ENCODE measurements at regions not wholly inside any gene's neighbourhood (a gene's known extent, or its start where the extent isn't known, plus 50 kb on each side); places are given as distances from the start of the nearest gene placed in this dataset.
"Not testable (repeated sequence)": the region's sequence is repeated elsewhere in the genome, so short reads cannot be mapped to it uniquely, and the experiment has no call there.

- no peak overlapping the region for H3K27ac ChIP-seq (ENCODE audit: insufficient read depth, low read length)
- no peaks in the 10 kb centered on the region for H3K79me2 ChIP-seq (ENCODE audit: control insufficient read depth, insufficient read depth, low read length)
- no peak overlapping the region for H3K4me2 ChIP-seq (ENCODE audit: extremely low read depth, insufficient read depth, low read length)
- no peaks in the 10 kb centered on the region for H3K36me3 ChIP-seq (ENCODE audit: control insufficient read depth, insufficient read depth, low read length)
- H3K27me3 ChIP-seq (ENCODE audit: control insufficient read depth, insufficient read depth, low read length), result no peaks in the 10 kb centered on the region
- H3K9ac ChIP-seq (ENCODE audit: insufficient read depth, low read length), result no peak overlapping the region
- no peak for TF ChIP-seq EZH2 (IDR thresholded peaks at IDR 0.05; ENCODE audit: low read length, missing control alignments)
- TF ChIP-seq CTCF (conservative IDR thresholded peaks at IDR 0.05 in 1 of 2, IDR thresholded peaks at IDR 0.05 in 1 of 2; ENCODE audit: low read depth in 1 of 2, low read length in 2 of 2), result no peak
- no peaks in the 10 kb centered on the region for H3K9me3 ChIP-seq (ENCODE audit: control insufficient read depth, insufficient read depth, low read depth, low read length)
- no peaks in the 10 kb centered on the region for H4K20me1 ChIP-seq (ENCODE audit: control insufficient read depth, extremely low read depth, insufficient read depth, low read length)
- no peaks in the 10 kb centered on the region for H3K4me1 ChIP-seq (ENCODE audit: control insufficient read depth, extremely low read depth, insufficient read depth, low read length)
- no peak for DNase-seq (ENCODE audit: low read depth in 2 of 2)
- no peak overlapping the region for H2AFZ ChIP-seq (ENCODE audit: low read length)
- no peak overlapping the region for H3K4me3 ChIP-seq (replicated peaks in 1 of 4; ENCODE audit: control extremely low read depth in 1 of 4, insufficient read depth in 1 of 4, low read depth in 3 of 4, low read length in 4 of 4)
Measured at GRCh38 chr6:82619573-82619972, 256.0 kb downstream of the TPBG start.

- H3K27me3 ChIP-seq (ENCODE audit: control insufficient read depth, insufficient read depth, low read length), result no peaks in the 10 kb centered on the region
- H3K27ac ChIP-seq (ENCODE audit: insufficient read depth, low read length), result no peak overlapping the region
- H3K9me3 ChIP-seq (ENCODE audit: control insufficient read depth, insufficient read depth, low read depth, low read length), result no peaks in the 10 kb centered on the region
- H3K79me2 ChIP-seq (ENCODE audit: control insufficient read depth, insufficient read depth, low read length), result no peaks in the 10 kb centered on the region
- no peak overlapping the region for H2AFZ ChIP-seq (ENCODE audit: low read length)
- no peaks in the 10 kb centered on the region for H4K20me1 ChIP-seq (ENCODE audit: control insufficient read depth, extremely low read depth, insufficient read depth, low read length)
- H3K4me2 ChIP-seq (ENCODE audit: extremely low read depth, insufficient read depth, low read length), result no peak overlapping the region
- no peak overlapping the region for H3K4me3 ChIP-seq (replicated peaks in 1 of 4; ENCODE audit: control extremely low read depth in 1 of 4, insufficient read depth in 1 of 4, low read depth in 3 of 4, low read length in 4 of 4)
- TF ChIP-seq CTCF (conservative IDR thresholded peaks at IDR 0.05 in 1 of 2, IDR thresholded peaks at IDR 0.05 in 1 of 2; ENCODE audit: low read depth in 1 of 2, low read length in 2 of 2) (no peak), EZH2 (IDR thresholded peaks at IDR 0.05; ENCODE audit: low read length, missing control alignments) (no peak)
- no peak overlapping the region for H3K9ac ChIP-seq (ENCODE audit: insufficient read depth, low read length)
- H3K36me3 ChIP-seq (ENCODE audit: control insufficient read depth, insufficient read depth, low read length), result no peaks in the 10 kb centered on the region
- H3K4me1 ChIP-seq (ENCODE audit: control insufficient read depth, extremely low read depth, insufficient read depth, low read length), result no peaks in the 10 kb centered on the region
- no peak for DNase-seq (ENCODE audit: low read depth in 2 of 2)
Measured at GRCh38 chr6:82622461-82622860, 258.8 kb downstream of the TPBG start.

GRCh38 chr6:82624251-82624650 is 260.6 kb downstream of the TPBG start:
- H3K27me3 ChIP-seq (ENCODE audit: control insufficient read depth, insufficient read depth, low read length), result no peaks in the 10 kb centered on the region
- no peaks in the 10 kb centered on the region for H3K36me3 ChIP-seq (ENCODE audit: control insufficient read depth, insufficient read depth, low read length)
- H3K4me1 ChIP-seq (ENCODE audit: control insufficient read depth, extremely low read depth, insufficient read depth, low read length), result no peaks in the 10 kb centered on the region
- no peak overlapping the region for H3K27ac ChIP-seq (ENCODE audit: insufficient read depth, low read length)
- H3K4me2 ChIP-seq (ENCODE audit: extremely low read depth, insufficient read depth, low read length), result no peak overlapping the region
- H3K9ac ChIP-seq (ENCODE audit: insufficient read depth, low read length), result no peak overlapping the region
- H3K79me2 ChIP-seq (ENCODE audit: control insufficient read depth, insufficient read depth, low read length), result no peaks in the 10 kb centered on the region
- H3K4me3 ChIP-seq (replicated peaks in 1 of 4; ENCODE audit: control extremely low read depth in 1 of 4, insufficient read depth in 1 of 4, low read depth in 3 of 4, low read length in 4 of 4), result no peak overlapping the region
- H4K20me1 ChIP-seq (ENCODE audit: control insufficient read depth, extremely low read depth, insufficient read depth, low read length), result no peaks in the 10 kb centered on the region
- no peaks in the 10 kb centered on the region for H3K9me3 ChIP-seq (ENCODE audit: control insufficient read depth, insufficient read depth, low read depth, low read length)
- TF ChIP-seq CTCF (conservative IDR thresholded peaks at IDR 0.05 in 1 of 2, IDR thresholded peaks at IDR 0.05 in 1 of 2; ENCODE audit: low read depth in 1 of 2, low read length in 2 of 2), result no peak
- no peak for TF ChIP-seq EZH2 (IDR thresholded peaks at IDR 0.05; ENCODE audit: low read length, missing control alignments)
- H2AFZ ChIP-seq (ENCODE audit: low read length), result no peak overlapping the region
- DNase-seq (ENCODE audit: low read depth in 2 of 2), result no peak

GRCh38 chr6:82626946-82627345 is 263.3 kb downstream of the TPBG start:
- H3K9me3 ChIP-seq (ENCODE audit: control insufficient read depth, insufficient read depth, low read depth, low read length); H3K4me3 ChIP-seq (replicated peaks in 1 of 4; ENCODE audit: control extremely low read depth in 1 of 4, insufficient read depth in 1 of 4, low read depth in 3 of 4, low read length in 4 of 4); H3K79me2 ChIP-seq (ENCODE audit: control insufficient read depth, insufficient read depth, low read length); H4K20me1 ChIP-seq (ENCODE audit: control insufficient read depth, extremely low read depth, insufficient read depth, low read length); H3K4me1 ChIP-seq (ENCODE audit: control insufficient read depth, extremely low read depth, insufficient read depth, low read length); H3K27ac ChIP-seq (ENCODE audit: insufficient read depth, low read length); DNase-seq (ENCODE audit: low read depth in 2 of 2); H3K27me3 ChIP-seq (ENCODE audit: control insufficient read depth, insufficient read depth, low read length); H3K9ac ChIP-seq (ENCODE audit: insufficient read depth, low read length); H3K4me2 ChIP-seq (ENCODE audit: extremely low read depth, insufficient read depth, low read length); H3K36me3 ChIP-seq (ENCODE audit: control insufficient read depth, insufficient read depth, low read length); H2AFZ ChIP-seq (ENCODE audit: low read length): not testable (repeated sequence)

Measured in fibroblast of lung (primary cell).